ENCODE measurements at regions not wholly inside any gene's neighbourhood (a gene's known extent, or its start where the extent isn't known, plus 50 kb on each side); places are given as distances from the start of the nearest gene placed in this dataset.
"Not testable (repeated sequence)": the region's sequence is repeated elsewhere in the genome, so short reads cannot be mapped to it uniquely, and the experiment has no call there.

DNA sequence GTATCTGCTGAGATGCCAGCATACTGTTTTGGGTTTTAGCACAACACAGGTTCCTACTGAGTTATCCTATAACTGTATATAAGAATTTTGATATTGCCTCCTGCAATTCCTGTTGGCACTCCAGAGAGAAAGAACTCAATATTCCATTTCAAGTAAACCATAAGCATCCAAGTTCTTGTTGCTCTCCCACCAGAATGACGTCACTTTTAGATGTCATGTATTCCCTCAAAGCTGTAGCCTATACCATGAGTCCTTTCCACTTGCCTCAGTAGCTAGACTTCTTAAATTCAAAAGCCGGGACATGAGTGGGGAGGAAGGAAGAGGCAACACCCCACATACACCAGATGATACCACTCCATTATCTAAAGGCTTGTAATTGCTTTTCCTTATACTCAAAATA, 171.5 kb downstream of the ALDH8A1 start:
- no peak for DNase-seq

GRCh38 chr6:134774201-134774638, 175.7 kb downstream of the ALDH8A1 start:
- no peak for DNase-seq

DNA sequence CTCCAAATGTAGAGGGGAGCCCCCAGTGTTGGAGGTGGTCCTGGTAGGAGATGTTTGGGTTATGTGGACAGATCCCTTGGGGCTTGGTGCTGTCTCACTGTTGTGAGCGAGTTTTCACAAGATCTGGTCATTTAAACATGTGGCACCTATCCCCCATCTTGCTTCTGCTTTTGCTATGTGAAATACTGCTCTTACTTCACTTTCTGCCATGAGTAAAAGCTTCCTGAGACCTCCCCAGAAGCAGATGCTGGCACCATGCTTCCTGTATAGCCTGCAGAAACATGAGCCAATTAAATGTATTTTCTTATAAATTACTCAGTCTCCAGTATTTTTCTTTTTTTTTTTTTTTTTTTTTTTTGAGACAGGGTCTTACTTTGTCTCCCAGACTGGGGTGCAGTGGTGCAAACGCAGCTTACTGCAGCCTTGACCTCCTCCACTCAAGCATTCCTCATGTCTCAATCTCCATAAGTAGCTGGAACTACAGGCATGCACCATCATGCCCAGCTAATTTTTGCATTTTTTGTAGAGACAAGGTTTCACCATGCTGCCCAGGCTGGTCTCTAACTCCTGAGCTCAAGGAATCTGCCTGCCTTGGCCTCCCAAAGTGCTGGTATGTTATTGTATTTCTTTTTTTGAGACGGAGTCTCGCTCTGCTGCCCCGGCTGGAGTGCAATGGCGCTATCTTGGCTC, 177.1 kb downstream of the ALDH8A1 start:
- no peak for DNase-seq

DNA sequence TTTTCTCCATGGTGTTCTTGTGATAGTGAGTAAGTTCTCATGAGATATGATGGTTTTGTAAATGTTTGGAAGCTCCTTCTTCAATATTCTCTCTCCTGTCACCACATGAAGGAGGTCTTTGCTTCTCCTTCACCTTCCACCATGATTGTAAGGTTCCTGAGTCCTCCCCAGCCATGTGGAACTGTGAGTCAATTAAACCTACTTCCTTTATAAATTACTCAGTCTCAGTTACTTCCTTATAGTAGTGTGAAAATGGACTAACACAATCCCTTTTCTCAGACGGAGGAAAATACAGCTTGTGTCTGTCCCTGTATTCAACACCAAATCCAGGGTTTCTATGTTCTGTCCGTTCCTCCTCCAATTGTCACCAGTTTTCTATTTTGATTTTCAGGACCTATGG, 181.0 kb downstream of the ALDH8A1 start:
- no peak for DNase-seq

DNA sequence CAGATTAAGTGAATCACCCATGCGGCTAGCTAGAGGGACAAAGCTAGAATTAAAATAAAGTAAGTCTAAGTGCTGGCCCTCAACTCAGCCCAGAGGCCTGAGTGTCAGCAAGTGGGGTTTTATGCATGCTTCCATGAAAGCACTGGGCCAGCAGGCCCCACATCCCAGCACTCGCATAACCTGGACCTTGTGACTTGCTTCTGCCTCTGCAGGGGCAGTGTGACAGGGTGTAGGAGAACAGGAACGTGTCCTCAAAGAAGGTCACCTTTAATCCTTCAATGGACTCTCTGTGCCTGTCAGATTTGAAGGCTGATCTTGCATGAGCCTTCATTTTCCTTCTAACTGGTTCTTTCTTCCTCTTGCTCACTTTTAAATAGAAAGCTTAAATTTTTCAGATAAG, 183.4 kb downstream of the ALDH8A1 start:
- DNase-seq: no peak

GRCh38 chr6:134764741-134765140, 185.2 kb downstream of the ALDH8A1 start:
- DNase-seq: no peak

- not testable (repeated sequence) for DNase-seq
These were observed 186.3 kb downstream of the ALDH8A1 start for GRCh38 chr6:134763575-134763974.

GRCh38 chr6:134758621-134759020, 191.3 kb downstream of the ALDH8A1 start:
- no peak for DNase-seq

DNA sequence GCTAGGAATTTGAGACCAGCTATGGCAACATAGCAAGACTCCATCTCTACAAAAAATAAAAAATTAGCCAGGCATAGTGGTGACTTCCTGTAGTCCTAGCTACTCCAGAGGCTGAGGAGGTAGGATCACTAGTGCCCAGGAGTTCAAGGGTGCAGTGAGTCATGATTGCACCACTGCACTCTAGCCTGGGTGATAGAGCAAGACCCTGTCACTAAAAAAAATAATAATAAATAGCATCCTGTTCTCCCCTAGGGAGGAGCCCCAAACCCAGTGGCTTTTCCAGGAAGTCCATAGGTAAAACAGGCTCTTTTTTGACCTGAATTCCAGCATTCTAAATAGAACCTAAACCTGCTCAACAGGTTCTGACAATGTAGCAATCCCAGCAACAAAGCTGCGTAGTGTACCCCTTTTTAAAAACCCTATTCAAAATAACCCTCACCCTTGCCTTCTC, 192.0 kb downstream of the ALDH8A1 start:
- DNase-seq: no peak

GRCh38 chr6:134756374-134757025, 193.4 kb downstream of the ALDH8A1 start:
- no peak for DNase-seq

DNA sequence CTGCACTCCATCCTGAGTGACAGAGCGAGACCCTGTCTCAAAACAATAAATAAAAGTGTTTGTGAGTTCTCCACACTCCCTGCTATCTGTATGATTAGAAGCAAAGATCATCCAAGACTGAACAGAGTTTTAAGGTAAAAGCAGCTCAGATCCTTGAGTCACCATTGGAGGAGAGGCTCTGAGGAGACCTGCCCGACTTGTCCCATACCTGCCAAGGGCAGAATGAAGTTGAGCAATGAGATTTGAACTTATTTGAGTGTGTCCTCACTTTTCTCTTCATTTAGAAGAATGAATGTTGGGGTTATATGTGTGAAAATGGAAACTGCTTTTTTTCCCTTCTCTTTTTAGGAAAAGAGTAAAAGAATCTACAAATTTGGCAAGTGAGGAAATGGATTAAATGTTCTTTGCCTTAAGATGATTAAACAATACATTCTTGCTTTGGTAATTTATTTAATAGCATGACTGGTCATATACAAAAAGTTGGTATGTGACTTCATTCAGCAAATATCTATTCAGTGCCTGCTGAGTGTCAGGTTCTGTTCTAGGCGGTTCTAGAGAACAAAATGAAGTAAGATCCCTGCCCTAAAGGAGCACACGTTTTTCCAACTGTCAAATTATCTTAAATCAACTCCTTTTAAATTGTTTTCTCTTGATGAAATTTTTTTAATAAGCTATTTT, 195.7 kb downstream of the ALDH8A1 start:
- no peak for DNase-seq

DNA sequence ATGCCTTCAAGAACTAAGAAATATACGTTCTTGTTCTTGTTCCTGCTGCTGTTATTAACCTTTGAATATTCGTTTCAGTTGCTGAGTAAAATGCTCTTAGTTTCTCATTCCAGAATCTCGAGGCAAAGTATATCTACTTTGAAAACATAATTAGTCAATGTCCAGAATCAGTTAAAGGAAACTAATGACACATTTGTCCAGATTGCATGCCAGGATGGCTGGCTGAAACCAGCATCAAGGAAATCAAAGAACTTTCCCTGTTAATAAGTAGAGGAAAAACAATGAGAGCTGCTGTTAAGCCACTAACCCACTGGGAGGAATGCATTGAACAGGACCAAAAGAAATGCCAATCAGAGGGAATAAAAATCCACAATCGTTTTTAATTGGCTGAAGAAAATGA, 196.9 kb downstream of the ALDH8A1 start:
- DNase-seq: no peak

- no peak for DNase-seq
These were observed 197.5 kb downstream of the ALDH8A1 start for GRCh38 chr6:134752445-134752844.

DNA sequence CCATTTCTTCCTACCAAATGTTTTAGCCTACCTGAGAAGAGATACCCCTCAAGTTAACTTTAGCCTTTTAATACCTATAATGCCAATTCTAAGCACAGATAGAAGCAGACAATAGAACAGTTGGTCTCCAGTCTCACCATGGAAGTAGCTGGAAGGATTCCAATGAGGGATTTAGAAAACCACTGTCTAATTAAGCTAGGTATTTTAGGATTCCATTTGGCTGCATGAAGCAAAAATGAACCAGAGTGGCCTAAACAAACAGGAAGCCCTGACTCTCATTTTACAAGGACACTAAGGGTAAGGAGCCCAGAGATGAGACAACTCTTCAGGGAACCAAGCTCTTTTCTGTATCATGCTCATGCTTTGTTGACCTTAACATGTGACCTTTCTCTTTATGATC, 199.2 kb downstream of the ALDH8A1 start:
- no peak for DNase-seq

GRCh38 chr6:134748484-134748883, 201.4 kb downstream of the ALDH8A1 start:
- DNase-seq: no peak

- not testable (repeated sequence) for DNase-seq
These were observed 202.7 kb downstream of the ALDH8A1 start for GRCh38 chr6:134747197-134747596.

- DNase-seq: no peak
These were observed 203.8 kb downstream of the ALDH8A1 start for GRCh38 chr6:134746140-134746539.

- not testable (repeated sequence) for DNase-seq
These were observed 204.7 kb downstream of the ALDH8A1 start for GRCh38 chr6:134745192-134745591.

DNA sequence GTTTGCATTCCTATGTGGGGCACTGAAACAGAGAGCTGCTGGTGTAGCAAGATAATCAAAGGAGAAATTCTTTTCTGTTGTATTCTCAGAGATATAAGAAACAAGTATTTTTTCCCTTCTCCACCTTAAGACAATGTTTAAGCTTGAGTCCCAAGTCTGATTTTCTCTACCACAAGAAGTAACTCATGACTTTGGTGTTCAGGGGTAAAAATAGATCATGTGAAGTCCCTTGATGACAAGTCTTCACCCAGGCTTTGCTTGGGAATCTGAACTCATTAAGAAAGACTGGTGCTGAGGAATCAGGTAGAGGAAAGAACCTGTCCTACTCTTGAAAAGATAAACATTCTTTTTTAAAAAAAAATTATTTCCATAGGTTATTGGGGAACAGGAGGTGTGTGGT, 205.6 kb downstream of the ALDH8A1 start:
- DNase-seq: no peak

- DNase-seq: peak in 1 of 3 experiments; percentile 60
These were observed 208.7 kb downstream of the ALDH8A1 start for GRCh38 chr6:134741200-134741536.

DNA sequence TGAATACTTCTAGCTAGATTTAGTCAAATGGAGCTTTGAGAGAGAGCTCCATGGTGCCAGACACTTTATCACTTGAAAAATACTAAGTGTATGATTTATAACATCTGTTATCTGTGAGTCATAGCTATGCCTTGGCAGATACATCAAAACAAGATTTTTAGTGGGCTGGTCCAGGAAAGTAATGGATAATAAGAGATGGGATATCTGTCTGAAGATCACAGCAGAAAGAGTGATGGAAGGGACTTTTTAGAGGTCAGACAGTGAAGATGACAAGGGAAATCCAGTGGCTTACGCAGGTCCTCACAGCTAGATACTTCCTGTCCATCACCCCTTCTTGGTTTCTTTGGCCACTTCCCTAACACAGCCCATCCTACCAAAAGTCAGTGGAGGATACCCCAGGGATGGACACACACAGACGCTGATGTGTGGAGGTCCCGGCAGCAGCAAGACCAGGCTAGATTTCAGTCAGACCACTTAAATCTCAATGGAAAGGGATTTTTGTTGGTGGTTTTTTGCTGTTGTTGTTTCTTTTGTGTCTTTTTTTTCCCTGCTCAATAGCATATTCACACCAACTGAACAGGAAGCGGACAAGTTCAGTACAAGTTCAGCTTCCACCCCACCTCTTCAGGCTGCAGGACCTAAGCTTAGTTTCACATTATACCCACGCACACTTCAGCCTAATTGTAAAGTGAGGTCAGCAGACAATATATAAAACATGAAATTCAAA, 209.3 kb downstream of the ALDH8A1 start:
- DNase-seq: no peak

- peak in 1 of 3 experiments; percentile 62 for DNase-seq
These were observed 209.9 kb downstream of the ALDH8A1 start for GRCh38 chr6:134740027-134740373.

DNA sequence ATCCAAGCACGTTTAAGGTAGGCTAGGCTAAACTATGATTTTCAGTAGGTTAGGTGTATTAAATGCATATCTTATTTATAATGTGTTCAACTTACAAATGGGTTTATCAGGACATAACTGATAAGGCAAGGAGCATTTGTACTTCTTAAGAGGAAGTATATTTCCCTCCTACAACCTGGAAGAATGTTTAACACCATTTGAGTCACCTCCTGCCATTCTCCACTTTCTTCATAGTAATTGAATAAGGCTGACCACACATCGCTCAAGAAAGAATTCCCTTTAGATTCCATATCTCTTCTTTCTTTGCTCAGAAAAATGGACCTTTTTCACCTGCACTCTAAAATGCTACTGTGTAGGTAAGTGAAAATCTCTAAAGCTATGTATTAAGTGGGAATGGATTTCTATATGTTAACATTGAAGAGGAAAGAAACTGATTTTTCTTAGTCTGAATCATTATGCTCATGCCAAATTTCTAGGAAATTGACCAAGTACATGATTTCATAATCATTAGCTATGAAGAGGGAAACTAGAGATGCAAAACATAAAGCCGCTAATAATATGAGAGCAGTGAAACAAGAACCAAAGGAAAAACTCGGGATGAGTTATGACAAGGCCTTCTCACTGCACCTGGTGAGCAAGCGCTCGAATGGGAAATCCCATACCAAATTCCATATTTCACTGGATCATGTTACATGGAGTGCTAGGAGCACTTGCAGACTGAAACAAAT, 210.4 kb downstream of the ALDH8A1 start:
- DNase-seq: peak in 1 of 3 experiments; percentile 48

Measured in NCI-H1417 (cell line).